ENCODE measurements at regions not wholly inside any gene's neighbourhood (a gene's known extent, or its start where the extent isn't known, plus 50 kb on each side); places are given as distances from the start of the nearest gene placed in this dataset.

DNA sequence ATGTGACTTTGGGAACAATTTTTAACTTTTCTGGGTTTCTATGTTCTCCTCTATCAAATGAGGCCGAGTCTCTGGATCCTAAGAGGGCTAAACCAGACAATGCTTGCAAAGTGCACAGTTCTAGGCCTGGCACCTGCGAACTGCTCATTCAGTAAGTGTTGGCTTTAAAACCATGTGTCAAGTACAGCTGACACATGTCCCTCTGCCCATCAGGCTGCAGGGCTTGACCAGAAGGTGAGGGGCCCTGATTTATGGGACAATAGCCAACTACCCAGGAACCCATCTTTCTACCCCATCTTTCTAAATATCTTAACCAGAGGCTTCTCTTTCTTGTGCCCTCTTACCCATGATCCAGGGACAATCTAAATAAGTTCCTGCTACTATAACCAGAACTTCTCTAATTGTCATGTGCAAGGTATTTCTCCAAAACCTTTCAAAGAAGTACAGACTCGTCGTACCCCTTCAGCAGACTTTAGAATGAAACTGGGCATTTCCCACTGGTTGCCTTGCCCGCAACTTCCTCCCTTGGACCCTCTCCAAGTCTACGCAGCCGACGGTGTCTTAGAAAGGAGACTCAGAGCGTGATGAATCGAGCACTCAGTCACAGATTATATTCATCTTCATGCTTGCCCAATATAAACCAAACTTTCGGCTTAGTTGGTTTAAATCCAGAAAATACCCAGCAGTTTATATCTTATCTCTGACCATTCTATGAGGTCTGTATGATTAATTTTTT is 69.8 kb upstream of the STEAP1B start:
- TF ChIP-seq, protein P1, sequence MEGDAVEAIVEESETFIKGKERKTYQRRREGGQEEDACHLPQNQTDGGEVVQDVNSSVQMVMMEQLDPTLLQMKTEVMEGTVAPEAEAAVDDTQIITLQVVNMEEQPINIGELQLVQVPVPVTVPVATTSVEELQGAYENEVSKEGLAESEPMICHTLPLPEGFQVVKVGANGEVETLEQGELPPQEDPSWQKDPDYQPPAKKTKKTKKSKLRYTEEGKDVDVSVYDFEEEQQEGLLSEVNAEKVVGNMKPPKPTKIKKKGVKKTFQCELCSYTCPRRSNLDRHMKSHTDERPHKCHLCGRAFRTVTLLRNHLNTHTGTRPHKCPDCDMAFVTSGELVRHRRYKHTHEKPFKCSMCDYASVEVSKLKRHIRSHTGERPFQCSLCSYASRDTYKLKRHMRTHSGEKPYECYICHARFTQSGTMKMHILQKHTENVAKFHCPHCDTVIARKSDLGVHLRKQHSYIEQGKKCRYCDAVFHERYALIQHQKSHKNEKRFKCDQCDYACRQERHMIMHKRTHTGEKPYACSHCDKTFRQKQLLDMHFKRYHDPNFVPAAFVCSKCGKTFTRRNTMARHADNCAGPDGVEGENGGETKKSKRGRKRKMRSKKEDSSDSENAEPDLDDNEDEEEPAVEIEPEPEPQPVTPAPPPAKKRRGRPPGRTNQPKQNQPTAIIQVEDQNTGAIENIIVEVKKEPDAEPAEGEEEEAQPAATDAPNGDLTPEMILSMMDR (IDR thresholded peaks at IDR 0.05) = no peak
- TF ChIP-seq POLR2A (IDR thresholded peaks at IDR 0.05) = no peak
